ENCODE measurements at regions not wholly inside any gene's neighbourhood (a gene's known extent, or its start where the extent isn't known, plus 50 kb on each side); places are given as distances from the start of the nearest gene placed in this dataset.

DNA sequence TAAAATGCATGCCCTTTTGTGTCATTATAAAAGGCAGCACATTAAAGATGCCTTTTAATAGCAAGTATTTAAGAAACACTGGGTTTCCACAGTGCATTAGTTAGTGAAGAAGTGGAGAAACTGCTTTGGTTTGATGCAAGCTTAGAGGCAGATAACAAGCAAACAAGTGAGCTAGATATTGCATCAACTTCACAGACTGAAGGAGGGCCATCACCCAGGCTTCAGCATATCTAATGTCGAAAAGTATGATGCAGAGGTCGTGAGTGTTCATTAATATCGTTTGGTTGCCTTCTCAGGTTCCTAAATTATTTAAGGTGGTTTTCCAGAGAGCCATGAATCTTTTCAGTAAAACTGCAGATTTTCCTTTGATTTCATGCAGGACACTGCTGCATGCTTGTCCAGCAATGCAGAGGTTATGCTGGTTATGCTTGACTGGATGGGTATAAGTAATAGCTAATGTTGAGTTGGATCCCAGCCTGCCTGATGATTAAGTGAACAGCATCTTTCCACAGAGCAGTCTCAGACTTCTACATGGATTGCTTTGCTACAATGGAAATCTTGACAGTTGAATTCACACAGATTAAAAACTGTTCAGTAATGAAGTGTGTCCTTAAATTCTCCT lies 69.7 kb upstream of the IPO9 start:
- TF ChIP-seq EZH2phosphoT487 (IDR thresholded peaks at IDR 0.05; ENCODE audit: insufficient read depth, low read depth) (no peak), EZH2 (IDR thresholded peaks at IDR 0.05; ENCODE audit: insufficient read depth, poor library complexity, severe bottlenecking) (no peak)

Data from GM23248 (cell line).